ENCODE measurements at regions not wholly inside any gene's neighbourhood (a gene's known extent, or its start where the extent isn't known, plus 50 kb on each side); places are given as distances from the start of the nearest gene placed in this dataset.
"Not testable (repeated sequence)": the region's sequence is repeated elsewhere in the genome, so short reads cannot be mapped to it uniquely, and the experiment has no call there.

DNA sequence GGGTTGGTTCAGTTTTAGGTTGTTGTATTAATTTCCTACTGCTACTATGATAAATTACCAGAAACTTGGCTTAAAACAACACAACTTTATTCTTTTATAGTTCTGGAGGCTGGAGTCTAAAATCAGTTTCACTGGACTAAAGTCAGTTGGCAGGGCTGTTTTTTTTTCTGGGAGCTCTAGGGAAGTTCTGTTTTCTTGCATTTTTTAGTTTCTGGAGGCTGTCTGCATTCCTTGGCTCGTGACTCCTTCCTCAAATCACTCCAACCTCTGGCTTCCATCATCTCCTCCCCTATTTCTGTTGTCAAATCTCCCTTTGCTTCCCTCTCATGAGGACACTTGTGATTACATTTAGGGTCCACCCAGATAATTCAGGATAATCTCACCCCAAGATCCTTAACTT, 51.3 kb upstream of the SUB1 start:
- no peaks in the 10 kb centered on the region for H3K36me3 ChIP-seq (ENCODE audit: control insufficient read depth in 2 of 2, insufficient read depth in 2 of 2, low read length in 1 of 2)
- H3K9me3 ChIP-seq (ENCODE audit: control insufficient read depth in 2 of 2, insufficient read depth in 1 of 2, low read length in 1 of 2) = no peaks in the 10 kb centered on the region
- DNase-seq (ENCODE audit: low read depth in 6 of 9, low spot score in 9 of 9) = no peak
- H3K4me1 ChIP-seq (ENCODE audit: control insufficient read depth in 2 of 2, insufficient read depth in 2 of 2, low read length in 2 of 2) = peaks cover 0 to 34% of the 10 kb centered on the region in 2 donors
- H3K27me3 ChIP-seq (ENCODE audit: control insufficient read depth in 2 of 2, insufficient read depth in 1 of 2, low read length in 1 of 2) = no peaks in the 10 kb centered on the region
- no peak overlapping the region for H3K4me3 ChIP-seq (ENCODE audit: low read length in 2 of 2)
- WGBS = 80% methylated on average over 1 of the region's 1 CpG
- H3K27ac ChIP-seq (ENCODE audit: low read depth in 1 of 2, low read length in 1 of 2) = no peak overlapping the region

DNA sequence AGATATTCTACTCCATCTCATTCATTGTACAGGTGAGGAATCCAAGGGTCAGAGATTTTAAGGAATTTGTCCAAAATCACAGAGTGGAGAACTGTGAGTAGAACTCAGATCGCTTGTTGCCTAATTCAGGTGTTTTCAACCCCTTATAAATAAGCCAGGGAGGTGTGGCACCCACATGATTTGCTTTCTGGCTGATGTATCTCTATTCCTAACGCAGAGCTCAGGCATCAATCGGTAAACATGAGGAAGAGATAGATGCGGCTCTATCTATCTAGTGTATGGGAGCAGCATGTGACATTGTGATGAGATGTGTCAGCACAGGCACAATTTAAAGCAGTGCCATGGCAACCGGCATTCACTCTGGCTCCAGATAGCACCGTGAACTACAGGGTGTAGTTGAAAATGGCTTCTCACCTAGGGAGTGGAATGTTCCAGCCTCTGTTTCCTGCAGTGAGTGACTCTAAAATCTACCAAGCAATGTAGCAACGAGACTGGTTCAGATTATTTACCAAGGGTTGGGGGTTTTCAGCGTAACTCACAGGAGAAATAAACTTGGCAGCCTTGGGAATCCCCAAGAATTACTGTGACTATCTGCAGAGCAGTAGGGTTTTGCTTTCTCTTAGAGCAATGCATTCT, 53.4 kb upstream of the SUB1 start:
- Histone ChIP-seq H3K9me3 (ENCODE audit: control insufficient read depth in 2 of 2, insufficient read depth in 1 of 2, low read length in 1 of 2) (no peaks in the 10 kb centered on the region), H3K36me3 (ENCODE audit: control insufficient read depth in 2 of 2, insufficient read depth in 2 of 2, low read length in 1 of 2) (no peaks in the 10 kb centered on the region), H3K27ac (ENCODE audit: low read depth in 1 of 2, low read length in 1 of 2) (peak overlapping the region in 1 of 2 donors; percentile 86), H3K27me3 (ENCODE audit: control insufficient read depth in 2 of 2, insufficient read depth in 1 of 2, low read length in 1 of 2) (no peaks in the 10 kb centered on the region), H3K4me1 (ENCODE audit: control insufficient read depth in 2 of 2, insufficient read depth in 2 of 2, low read length in 2 of 2) (peaks cover 0 to 20% of the 10 kb centered on the region in 2 donors), H3K4me3 (ENCODE audit: low read length in 2 of 2) (peak overlapping the region in 1 of 2 donors; percentile 14)
- peak in 1 of 9 donors; percentile 27 for DNase-seq (ENCODE audit: low read depth in 6 of 9, low spot score in 9 of 9)
- 88% methylated on average over 8 of the region's 8 CpGs for WGBS

DNA sequence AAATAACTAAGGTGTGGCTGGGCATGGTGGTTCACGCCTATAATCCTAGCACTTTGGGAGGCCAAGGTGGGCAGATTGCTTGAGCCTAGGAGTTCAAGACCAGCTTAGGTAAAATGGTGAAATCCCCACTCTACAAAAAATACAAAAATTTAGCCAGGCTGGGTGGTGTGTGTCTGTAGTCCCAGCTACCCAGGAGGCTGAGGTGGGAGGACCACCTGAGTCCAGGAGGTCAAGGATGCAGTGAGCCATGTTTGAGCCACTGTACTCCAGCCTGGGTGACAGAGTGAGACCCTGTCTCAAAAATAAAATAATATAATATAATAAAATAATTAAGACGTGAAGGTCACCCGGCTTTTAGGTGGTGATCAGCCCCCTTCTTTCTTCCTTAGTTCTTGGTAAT, 58.0 kb upstream of the SUB1 start:
- not testable (repeated sequence) for H3K4me3 ChIP-seq (ENCODE audit: low read length in 2 of 2); DNase-seq (ENCODE audit: low read depth in 6 of 9, low spot score in 9 of 9); H3K9me3 ChIP-seq (ENCODE audit: control insufficient read depth in 2 of 2, insufficient read depth in 1 of 2, low read length in 1 of 2); H3K27ac ChIP-seq (ENCODE audit: low read depth in 1 of 2, low read length in 1 of 2); H3K27me3 ChIP-seq (ENCODE audit: control insufficient read depth in 2 of 2, insufficient read depth in 1 of 2, low read length in 1 of 2); H3K36me3 ChIP-seq (ENCODE audit: control insufficient read depth in 2 of 2, insufficient read depth in 2 of 2, low read length in 1 of 2)
- WGBS = over 99% methylated on average over 3 of the region's 3 CpGs
- H3K4me1 ChIP-seq (ENCODE audit: control insufficient read depth in 2 of 2, insufficient read depth in 2 of 2, low read length in 2 of 2) = peaks cover 0 to 13% of the 10 kb centered on the region in 2 donors

DNA sequence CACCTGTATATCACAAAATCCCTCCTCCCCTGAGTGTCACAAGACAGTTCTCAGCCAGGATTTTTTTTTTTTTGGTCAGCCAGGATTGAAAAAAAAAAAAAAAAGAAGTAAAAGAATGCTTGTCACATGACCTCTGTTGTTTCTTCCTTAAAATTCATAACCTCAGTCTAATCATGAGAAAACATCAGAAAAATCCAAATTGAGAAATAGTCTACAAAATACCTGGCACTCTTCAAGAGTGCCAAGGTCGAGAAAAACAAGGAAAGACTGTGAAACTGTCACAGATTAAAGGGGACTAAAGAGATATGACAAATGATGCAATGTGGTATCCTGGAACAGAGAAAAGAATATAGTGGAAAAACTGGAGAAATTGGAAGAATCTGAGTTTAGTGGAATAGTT, 58.5 kb upstream of the SUB1 start:
- no peak overlapping the region for H3K4me3 ChIP-seq (ENCODE audit: low read length in 2 of 2)
- 25% methylated on average over 1 of the region's 1 CpG for WGBS
- no peak for DNase-seq (ENCODE audit: low read depth in 6 of 9, low spot score in 9 of 9)

DNA sequence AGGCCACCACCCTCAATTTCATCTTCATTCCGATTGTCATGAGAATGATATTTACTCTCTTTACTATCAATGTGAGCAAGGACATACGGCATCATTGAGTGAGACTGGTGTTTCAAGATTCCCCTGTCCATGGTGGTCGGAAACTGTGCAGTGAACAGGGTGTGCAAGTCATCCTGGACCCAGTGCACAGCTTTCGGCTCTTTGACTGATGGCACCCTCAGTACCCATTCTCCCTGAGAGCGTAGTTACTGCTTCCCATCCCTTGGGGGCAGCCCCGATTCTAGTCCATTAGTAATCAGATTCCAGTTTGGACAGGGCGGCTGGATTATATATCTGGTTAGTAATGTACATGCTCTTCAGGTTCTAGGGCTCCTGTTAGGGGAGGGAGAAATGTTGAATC, 61.7 kb upstream of the SUB1 start:
- Histone ChIP-seq H3K4me3 (ENCODE audit: low read length in 2 of 2) (no peak overlapping the region), H3K27ac (ENCODE audit: low read depth in 1 of 2, low read length in 1 of 2) (no peak overlapping the region), H3K36me3 (ENCODE audit: control insufficient read depth in 2 of 2, insufficient read depth in 2 of 2, low read length in 1 of 2) (no peaks in the 10 kb centered on the region), H3K4me1 (ENCODE audit: control insufficient read depth in 2 of 2, insufficient read depth in 2 of 2, low read length in 2 of 2) (no peaks in the 10 kb centered on the region), H3K9me3 (ENCODE audit: control insufficient read depth in 2 of 2, insufficient read depth in 1 of 2, low read length in 1 of 2) (no peaks in the 10 kb centered on the region), H3K27me3 (ENCODE audit: control insufficient read depth in 2 of 2, insufficient read depth in 1 of 2, low read length in 1 of 2) (no peaks in the 10 kb centered on the region)
- whole genome bisulfite sequencing = 89% methylated on average over 7 of the region's 7 CpGs
- no peak for DNase-seq (ENCODE audit: low read depth in 6 of 9, low spot score in 9 of 9)

More for the DNA sequence above, 58.5 kb upstream of the SUB1 start:
- H3K9me3 ChIP-seq (ENCODE audit: control insufficient read depth in 2 of 2, insufficient read depth in 1 of 2, low read length in 1 of 2) = no peaks in the 10 kb centered on the region
- no peaks in the 10 kb centered on the region for H3K36me3 ChIP-seq (ENCODE audit: control insufficient read depth in 2 of 2, insufficient read depth in 2 of 2, low read length in 1 of 2)
- H3K4me1 ChIP-seq (ENCODE audit: control insufficient read depth in 2 of 2, insufficient read depth in 2 of 2, low read length in 2 of 2) = peaks cover 0 to 10% of the 10 kb centered on the region in 2 donors
- H3K27ac ChIP-seq (ENCODE audit: low read depth in 1 of 2, low read length in 1 of 2) = no peak overlapping the region
- no peaks in the 10 kb centered on the region for H3K27me3 ChIP-seq (ENCODE audit: control insufficient read depth in 2 of 2, insufficient read depth in 1 of 2, low read length in 1 of 2)

DNA sequence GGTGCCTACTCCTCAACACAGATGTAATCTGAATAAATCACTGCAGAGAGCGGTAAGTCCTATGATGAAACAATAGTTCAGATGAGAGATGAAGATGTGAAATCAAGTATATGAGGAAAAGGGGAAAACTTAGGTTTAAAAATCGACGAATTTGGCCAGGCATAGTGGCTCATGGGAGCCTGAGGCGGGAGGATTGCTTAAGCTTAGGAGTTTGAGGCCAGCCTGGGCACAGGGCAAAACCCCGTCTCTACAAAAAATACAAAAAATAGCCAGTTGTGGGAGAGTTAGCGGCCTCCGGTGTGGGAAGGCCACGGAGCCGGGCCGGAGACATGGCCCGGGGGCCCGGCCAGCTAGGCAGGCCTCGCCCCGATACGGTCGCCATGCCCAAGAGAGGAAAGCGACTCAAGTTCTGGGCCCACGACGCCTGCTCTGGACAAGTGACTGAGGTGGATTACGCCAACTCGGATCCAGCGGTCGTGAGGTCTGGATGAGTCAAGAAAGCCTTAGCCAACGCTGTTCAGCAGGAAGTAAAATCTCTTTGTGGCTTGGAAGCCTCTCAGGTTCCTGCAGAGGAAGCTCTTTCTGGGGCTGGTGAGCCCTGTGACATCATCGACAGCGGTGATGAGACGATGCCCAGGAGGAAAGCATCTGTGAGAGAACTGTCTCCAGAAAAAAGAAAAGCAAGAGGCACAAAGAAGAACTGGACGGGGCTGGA, 62.8 kb upstream of the SUB1 start:
- no peaks in the 10 kb centered on the region for H3K27me3 ChIP-seq (ENCODE audit: control insufficient read depth in 2 of 2, insufficient read depth in 1 of 2, low read length in 1 of 2)
- no peaks in the 10 kb centered on the region for H3K9me3 ChIP-seq (ENCODE audit: control insufficient read depth in 2 of 2, insufficient read depth in 1 of 2, low read length in 1 of 2)
- no peaks in the 10 kb centered on the region for H3K4me1 ChIP-seq (ENCODE audit: control insufficient read depth in 2 of 2, insufficient read depth in 2 of 2, low read length in 2 of 2)
- WGBS = 66% methylated on average over 28 of the region's 28 CpGs
- no peak overlapping the region for H3K4me3 ChIP-seq (ENCODE audit: low read length in 2 of 2)
- DNase-seq (ENCODE audit: low read depth in 6 of 9, low spot score in 9 of 9) = no peak
- no peaks in the 10 kb centered on the region for H3K36me3 ChIP-seq (ENCODE audit: control insufficient read depth in 2 of 2, insufficient read depth in 2 of 2, low read length in 1 of 2)
- no peak overlapping the region for H3K27ac ChIP-seq (ENCODE audit: low read depth in 1 of 2, low read length in 1 of 2)

DNA sequence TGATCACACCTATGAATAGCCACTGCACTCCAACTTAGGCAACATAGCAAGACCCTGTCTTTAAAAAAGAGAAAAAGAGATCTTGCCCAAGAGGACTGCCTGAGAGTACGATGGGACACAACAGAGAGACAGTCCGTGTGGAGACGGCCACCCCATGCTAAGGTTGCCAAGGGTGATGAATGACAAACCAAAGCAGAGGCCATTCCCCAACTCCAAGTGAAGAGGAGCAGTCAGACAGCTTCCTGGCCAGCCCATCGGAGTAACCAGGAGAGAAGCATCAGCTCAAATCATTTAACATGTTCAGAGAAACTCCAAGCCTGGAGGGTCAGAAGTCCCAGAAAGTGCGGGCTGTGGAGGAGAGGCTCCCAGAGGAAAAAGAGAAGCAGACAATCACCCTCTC, 63.9 kb upstream of the SUB1 start:
- DNase-seq (ENCODE audit: low read depth in 6 of 9, low spot score in 9 of 9) = no peak
- H3K27me3 ChIP-seq (ENCODE audit: control insufficient read depth in 2 of 2, insufficient read depth in 1 of 2, low read length in 1 of 2) = no peaks in the 10 kb centered on the region
- no peaks in the 10 kb centered on the region for H3K4me1 ChIP-seq (ENCODE audit: control insufficient read depth in 2 of 2, insufficient read depth in 2 of 2, low read length in 2 of 2)
- H3K9me3 ChIP-seq (ENCODE audit: control insufficient read depth in 2 of 2, insufficient read depth in 1 of 2, low read length in 1 of 2) = no peaks in the 10 kb centered on the region
- no peak overlapping the region for H3K4me3 ChIP-seq (ENCODE audit: low read length in 2 of 2)
- H3K27ac ChIP-seq (ENCODE audit: low read depth in 1 of 2, low read length in 1 of 2) = no peak overlapping the region
- 95% methylated on average over 5 of the region's 5 CpGs for WGBS
- no peaks in the 10 kb centered on the region for H3K36me3 ChIP-seq (ENCODE audit: control insufficient read depth in 2 of 2, insufficient read depth in 2 of 2, low read length in 1 of 2)

DNA sequence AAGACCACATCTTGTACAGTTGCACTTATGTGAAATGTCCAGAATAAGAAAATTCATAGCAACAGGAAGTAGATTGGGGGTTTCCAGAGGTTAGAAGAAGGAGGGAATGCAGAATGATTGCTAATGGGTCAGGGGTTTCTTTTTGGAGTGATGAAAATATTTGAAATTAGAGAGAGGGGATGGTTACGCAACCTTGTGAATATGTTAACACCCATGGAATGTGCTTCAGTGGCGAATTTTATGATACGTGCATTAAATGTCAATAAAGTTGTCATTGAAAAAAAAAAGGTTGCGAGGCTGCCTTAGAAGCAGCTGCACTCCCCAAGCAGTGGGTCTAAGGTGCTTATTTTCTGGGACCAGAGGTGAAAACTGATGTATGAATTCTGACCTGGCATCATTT, 64.4 kb upstream of the SUB1 start:
- Histone ChIP-seq H3K4me3 (ENCODE audit: low read length in 2 of 2) (no peak overlapping the region), H3K9me3 (ENCODE audit: control insufficient read depth in 2 of 2, insufficient read depth in 1 of 2, low read length in 1 of 2) (no peaks in the 10 kb centered on the region), H3K27me3 (ENCODE audit: control insufficient read depth in 2 of 2, insufficient read depth in 1 of 2, low read length in 1 of 2) (no peaks in the 10 kb centered on the region), H3K27ac (ENCODE audit: low read depth in 1 of 2, low read length in 1 of 2) (no peak overlapping the region), H3K4me1 (ENCODE audit: control insufficient read depth in 2 of 2, insufficient read depth in 2 of 2, low read length in 2 of 2) (no peaks in the 10 kb centered on the region), H3K36me3 (ENCODE audit: control insufficient read depth in 2 of 2, insufficient read depth in 2 of 2, low read length in 1 of 2) (no peaks in the 10 kb centered on the region)
- 97% methylated on average over 4 of the region's 4 CpGs for WGBS
- DNase-seq (ENCODE audit: low read depth in 6 of 9, low spot score in 9 of 9) = no peak

DNA sequence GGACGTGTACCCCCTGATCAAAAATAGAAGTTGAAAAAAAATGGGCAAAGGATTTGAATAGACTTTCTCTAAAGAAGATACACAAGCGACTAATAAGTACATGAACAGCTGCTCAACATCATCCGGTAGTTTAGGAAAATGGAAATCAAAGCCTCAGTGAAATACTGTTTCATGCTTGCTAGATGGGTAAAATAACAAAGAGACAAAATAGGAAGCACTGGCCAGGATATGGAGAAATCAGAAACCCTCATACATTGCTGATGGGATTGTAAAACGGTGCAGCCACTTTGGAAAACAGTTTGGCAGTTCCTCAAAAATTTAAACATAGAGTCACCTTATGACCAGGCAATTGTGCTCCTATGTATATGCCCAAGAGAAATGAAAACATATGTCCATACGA, 65.0 kb upstream of the SUB1 start:
- no peak for DNase-seq (ENCODE audit: low read depth in 6 of 9, low spot score in 9 of 9)
- H3K27me3 ChIP-seq (ENCODE audit: control insufficient read depth in 2 of 2, insufficient read depth in 1 of 2, low read length in 1 of 2) = no peaks in the 10 kb centered on the region
- H3K36me3 ChIP-seq (ENCODE audit: control insufficient read depth in 2 of 2, insufficient read depth in 2 of 2, low read length in 1 of 2) = no peaks in the 10 kb centered on the region
- H3K9me3 ChIP-seq (ENCODE audit: control insufficient read depth in 2 of 2, insufficient read depth in 1 of 2, low read length in 1 of 2) = no peaks in the 10 kb centered on the region
- no peak overlapping the region for H3K4me3 ChIP-seq (ENCODE audit: low read length in 2 of 2)
- no peak overlapping the region for H3K27ac ChIP-seq (ENCODE audit: low read depth in 1 of 2, low read length in 1 of 2)
- 51% methylated on average over 5 of the region's 5 CpGs for WGBS
- no peaks in the 10 kb centered on the region for H3K4me1 ChIP-seq (ENCODE audit: control insufficient read depth in 2 of 2, insufficient read depth in 2 of 2, low read length in 2 of 2)
